ENCODE measurements at regions not wholly inside any gene's neighbourhood (a gene's known extent, or its start where the extent isn't known, plus 50 kb on each side); places are given as distances from the start of the nearest gene placed in this dataset.
"Not testable (repeated sequence)": the region's sequence is repeated elsewhere in the genome, so short reads cannot be mapped to it uniquely, and the experiment has no call there.

DNA sequence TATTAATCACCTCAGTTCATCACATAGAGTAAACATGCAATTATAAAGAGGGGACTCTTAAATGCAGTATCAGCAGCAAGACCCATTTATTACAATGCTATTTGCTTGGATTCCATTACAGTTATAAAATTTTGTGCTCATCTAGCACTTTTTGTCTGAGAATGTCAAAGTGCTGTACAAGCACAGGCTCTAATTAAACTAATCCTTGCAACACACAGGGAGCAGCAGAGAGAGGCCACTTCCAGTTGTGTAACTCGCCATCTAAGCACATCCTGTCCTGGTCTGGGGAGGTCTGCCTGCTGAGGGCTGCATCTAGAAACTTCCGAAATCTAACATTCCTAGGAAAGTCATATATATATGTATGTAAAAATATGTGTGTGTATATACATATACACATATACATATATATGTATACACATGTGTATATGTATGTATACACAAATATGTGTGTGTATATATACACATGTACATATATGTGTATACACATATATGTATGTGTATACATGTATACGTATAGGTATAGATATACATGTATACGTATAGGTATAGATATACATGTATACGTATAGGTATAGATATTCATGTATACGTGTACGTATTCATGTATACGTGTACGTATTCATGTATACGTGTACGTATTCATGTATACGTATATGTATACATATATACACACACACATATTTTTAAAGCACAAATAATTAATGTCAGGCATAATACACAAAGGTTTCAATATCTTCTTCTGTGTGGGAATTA lies 136.4 kb upstream of the JARID2 start:
- DNase-seq, result no peak

DNA sequence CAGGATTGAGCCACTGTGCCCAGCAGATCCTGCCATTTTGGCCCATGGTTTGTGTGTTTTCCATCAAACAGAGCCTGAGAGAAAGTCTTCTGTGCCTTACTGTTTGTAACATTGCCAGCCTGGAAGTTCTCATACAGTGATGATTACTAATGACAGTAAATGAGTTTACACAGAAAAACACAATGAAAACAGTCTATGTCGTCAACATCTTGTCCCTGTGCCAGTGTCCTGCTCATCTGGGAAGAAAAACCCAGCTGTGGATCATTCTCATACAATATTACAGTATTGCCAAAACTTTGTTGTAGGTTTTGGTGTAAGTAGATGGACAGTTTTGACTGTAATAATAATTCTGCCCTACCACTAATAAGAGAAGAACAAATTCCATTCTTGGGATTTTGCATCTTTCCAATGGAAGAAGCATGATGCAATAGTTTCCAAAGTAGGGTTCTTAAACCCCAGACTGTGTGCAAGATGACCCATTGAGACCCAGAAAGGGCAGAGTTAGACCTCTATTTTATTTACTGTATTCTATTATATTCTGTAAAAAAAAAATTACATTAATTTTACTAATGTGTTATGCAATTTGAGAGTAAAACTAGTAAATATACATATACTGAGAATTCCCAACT lies 135.0 kb upstream of the JARID2 start:
- no peak for DNase-seq

DNA sequence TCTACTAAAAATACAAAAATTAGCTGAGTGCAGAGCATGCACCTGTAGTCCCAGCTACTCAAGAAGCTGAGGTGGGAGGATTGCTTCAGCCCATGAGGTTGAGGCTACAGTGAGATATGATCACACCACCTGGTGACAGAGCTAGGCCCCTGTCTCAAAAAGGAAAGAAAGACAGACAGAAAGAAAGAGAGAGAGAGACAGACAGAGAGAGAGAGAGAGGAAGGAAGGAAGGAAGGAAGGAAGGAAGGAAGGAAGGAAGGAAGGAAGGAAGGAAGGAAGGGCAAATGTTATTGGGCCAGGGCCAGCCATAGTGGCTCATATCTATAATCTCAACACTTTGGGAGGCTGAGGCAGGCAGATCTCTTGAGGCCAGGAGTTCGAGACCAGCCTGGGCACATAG lies 134.3 kb upstream of the JARID2 start:
- DNase-seq, result not testable (repeated sequence)

DNA sequence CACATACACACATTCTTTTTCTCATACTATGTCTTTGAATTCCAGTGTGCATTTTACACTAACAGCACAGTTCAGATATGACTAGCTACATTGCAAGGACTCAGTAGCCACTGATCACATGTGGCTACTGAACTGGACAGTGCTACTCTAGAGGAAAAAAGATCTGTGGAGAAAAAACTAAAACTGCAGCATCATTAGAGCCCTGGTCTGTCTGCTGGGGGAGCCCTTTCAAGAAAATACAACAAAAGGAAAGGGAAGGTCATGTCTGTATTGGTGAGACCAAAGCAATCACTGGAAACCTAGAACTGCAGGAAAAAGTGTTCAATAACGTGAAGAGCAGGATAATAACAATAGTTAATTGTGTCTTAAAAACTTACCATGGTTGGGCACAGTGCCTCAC lies 132.3 kb upstream of the JARID2 start:
- no peak for DNase-seq

DNA sequence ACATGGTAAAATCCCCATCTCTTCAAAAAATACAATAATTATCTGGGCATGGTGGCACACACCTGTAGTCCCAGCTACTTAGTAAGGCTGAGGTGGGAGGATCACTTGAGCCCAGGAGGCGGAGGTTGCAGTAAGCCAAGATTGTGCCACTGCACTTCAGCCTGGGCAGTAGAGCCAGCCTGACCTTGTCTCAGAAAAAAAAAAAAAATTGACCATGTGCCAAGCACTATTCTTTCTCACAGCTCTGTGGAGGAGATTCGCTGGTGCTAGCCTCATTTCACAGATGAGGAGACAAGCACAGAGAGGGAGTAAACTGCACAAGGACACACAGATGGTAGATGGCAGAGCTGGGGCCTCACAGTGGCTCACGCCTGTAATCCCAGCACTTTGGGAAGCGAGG lies 131.8 kb upstream of the JARID2 start:
- DNase-seq, result no peak

DNA sequence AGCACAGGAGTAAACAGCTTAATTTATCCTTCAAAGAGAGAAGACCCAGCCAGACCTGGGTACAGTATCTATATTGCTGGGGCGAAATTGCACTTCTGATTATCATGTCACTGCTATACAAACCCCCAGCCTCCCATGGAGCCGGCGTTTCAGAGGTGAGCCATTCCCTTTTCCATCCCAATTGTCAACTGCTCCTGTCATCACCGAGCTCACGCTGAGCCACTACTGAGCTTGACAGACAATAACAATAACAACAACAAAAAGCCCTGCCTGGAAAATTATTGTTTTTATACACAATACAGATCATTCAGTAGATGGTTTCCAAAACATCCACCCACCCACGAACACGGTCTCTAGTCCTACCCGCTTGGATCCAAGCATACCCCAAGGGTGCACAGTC lies 129.0 kb upstream of the JARID2 start:
- no peak for DNase-seq

DNA sequence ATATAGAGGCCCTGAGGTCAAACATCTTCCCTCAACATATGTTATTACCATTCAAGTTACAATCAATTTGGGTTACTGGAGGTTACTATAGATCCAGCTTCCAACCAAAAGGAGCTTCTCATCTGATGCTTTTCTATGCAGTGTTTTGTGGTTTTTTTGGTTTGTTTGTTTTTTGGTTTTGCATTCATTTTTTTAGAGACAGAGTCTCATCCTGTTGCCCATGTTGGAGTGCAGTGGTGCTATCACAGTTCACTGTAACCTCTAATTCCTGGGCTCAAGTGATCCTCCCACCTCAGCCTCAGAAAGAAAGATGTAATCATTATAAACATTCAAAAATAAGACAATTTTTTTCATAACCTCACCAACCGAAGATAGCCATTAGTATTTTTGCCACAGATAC lies 124.4 kb upstream of the JARID2 start:
- peak in 1 of 5 donors; percentile 30 for DNase-seq

DNA sequence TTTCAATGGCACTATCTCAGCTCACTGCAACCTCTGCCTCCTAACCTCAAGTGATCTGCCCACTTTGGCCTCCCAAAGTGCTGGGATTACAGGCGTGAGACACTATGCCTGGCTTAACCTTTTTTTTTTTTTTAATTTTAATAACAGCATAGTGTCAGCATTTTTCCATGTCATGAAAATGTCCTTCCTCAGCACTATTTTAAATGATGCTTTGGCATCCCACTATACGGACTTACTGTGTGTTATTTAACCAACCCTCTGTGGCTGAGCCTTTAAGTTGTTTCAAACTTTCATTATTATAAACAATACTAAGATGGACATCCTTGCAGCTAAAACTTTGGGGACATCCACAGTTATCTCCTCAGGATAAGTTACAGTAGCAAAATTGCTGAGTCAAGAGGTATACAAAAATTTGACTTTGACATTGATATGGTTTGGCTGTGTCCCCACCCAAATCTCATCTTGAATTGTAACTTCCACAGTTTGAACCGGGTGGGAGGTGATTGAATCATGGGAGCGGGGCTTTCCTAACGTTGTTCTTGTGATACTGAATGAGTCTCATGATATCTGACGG lies 123.8 kb upstream of the JARID2 start:
- no peak for DNase-seq

DNA sequence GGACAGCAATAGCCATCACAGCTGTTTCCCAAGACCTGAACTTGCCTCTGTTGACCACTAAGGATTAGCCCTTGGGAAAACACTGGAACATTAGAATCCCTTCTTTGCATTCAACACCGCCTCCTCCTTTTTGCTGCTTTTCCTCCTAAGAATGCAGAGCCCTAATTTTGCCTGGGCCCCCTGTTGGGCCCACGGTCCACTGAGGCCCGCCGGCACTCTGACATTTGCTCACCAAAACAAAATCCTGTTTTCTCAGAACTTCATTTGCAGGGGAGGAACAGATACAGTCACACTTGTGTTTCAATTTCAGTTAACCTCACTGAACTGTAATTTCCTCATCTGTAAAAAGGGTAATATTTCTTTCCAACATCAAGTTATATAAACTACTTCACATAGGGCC lies 116.0 kb upstream of the JARID2 start:
- DNase-seq, result peak in 1 of 5 donors; percentile 66

DNA sequence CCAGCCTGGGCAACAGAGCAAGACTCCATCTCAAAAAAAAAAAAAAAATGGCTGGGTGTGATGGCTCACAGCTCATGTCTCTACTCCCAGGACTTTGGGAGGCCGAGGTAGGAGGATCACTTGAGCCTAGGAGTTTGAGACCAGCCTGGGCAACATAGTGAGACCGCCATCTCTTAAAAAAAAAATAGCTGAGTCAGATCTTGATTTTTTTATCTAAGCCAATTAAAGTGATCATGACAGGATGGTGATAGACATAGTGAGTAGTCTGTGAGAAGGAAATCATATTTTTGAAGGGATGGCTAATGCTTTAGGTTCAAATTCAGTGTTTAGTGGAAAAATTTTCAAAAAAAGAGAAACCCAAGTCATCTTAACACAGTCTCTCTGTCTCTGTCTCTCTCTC lies 114.6 kb upstream of the JARID2 start:
- no peak for DNase-seq

DNA sequence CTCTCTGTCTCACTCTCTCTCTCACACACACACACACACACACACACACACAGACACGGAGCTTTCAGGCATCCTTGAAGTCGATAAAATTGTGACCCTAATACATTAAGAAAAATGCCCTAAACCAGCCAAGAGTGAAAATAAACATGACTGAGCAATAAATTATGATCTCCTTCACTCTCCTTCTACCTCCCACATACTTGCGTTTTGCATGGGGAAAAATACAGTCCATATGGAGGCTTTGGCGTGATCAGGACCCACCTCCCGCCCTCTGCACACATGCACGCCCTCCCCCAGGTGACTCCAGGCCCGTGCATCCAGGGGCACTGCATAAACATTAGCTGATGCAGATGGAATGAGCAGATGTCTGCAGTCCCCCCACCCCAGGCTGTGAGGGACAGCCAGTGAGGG lies 114.2 kb upstream of the JARID2 start:
- no peak for DNase-seq

DNA sequence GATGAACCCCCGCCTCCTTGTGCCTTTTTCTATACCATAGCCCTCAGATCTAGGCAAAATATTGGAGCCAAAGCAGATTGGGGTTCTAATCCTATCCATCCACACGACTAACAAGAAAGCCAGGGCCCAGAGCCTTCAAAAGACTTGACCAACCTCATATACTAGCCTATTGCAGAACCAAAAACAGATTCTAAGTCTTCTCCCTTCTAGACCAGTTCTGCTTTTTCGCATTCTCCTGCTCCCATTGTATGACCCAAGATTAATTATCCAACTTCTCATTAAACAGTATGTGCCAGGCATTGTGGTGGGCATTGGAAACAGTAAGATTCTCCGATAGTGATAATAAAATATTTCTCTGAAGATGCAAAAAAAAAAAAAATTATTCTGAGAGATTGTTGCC lies 113.7 kb upstream of the JARID2 start:
- DNase-seq, result no peak

DNA sequence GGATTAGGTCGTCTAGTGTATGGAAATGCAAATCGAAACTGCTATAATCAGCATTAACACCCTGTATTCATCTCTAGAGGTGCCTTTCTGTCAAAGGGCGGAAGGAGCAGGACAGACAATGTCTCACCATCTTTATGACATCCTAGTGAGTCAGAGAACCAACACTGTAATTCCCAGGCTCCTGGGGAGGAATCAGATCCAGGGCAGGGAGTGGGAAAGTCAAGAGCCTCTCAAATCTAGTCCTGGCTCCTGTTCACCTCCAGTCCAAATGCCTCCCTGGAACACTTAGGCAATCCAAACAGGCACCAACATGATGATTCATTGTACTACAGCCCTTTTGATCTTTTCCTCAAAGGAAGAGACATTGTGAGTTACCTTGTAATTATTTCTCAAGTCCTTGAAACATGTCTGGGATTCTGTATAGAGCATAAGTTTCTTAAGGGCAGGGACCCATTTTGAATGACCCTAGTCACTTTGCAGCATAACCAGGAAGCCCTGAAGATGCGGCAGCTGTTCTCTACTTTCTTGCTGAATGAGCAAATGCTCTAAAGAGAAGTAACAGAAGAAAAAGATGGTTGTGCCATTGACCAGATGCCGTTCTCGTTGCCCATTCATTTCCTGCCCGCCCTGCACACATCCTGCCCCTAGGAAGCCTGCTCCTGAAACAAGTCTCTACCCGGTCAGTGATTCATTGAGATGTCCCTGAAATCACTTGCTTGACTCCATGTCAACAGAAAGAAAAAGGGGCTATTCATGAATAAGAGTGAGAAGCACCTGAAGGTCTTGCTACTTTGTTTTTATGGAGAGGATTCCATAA lies 112.8 kb upstream of the JARID2 start:
- peak in 1 of 5 donors; percentile 23 for DNase-seq

DNA sequence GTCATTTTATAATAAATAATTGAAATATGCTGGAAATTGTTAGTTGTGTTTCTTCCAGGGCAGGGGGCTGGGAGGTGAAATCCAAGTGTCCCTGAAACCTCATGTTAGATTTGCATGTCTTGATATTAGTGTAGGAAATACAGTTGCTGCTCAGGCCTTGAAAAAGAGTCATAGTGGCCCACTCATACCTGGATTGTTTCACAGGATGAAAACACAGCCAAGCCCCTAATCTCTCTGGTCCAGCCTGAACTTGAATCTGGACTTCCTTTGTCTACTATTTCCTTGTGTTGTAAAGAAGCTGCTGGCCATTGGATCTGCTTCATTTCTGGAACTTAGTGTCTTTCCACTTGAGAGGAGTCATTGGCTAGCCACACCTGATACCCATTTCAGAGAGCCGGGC lies 108.8 kb upstream of the JARID2 start:
- no peak for DNase-seq

DNA sequence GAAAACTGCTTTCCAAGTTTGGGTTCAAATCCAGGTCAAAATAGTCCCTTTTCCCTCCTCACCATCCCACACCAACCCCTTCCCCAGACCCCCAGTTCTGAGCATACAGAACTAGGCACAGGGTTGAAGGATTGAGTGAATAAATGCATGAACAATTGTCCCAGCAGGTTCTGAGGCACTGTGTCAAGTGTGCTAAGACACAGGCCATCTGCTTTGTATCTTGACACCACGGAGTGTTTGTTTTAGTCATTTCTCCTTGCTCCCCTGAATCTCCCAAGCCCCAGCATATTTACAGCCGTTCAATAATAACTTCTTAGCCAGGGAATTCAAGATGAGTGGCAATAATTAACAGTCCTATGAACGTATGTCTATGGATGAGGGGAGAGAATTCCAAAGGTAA lies 102.8 kb upstream of the JARID2 start:
- no peak for DNase-seq

DNA sequence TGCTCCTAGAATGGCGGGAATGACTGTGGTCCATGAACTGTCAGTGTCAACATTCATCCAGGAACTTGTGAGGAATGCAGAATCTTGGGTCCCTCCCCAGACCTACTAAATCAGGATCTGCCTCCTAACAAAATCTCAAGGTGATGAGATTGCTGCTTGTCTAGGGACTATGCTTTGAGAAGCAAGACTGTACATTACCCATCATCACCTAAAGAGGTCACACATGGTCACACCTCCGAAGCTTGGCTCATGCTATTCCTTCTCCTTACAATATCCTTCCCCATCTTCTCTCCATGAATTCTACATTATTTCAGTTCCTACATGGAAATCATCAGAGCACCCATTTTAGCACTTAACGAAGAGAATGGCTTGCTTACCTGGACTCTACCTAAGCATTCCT lies 102.3 kb upstream of the JARID2 start:
- DNase-seq, result no peak

DNA sequence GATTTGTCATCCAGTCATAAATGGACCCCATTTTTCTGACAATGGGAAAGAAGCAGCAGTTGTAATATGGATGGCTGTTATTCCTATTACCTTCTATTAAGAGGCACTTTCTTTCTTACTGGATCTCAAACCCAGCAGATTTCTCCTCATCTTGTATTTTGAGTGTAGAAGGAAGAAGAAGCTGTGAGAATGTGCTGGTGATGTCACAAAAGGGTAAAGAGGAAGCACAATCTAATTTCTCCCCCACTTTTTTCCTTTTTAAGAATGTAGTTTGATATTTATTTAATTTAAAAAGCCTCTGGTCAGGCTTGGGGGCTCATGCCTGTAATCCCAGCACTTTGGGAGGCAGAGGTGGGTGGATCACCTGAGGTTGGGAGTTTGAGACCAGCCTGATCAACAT lies 100.0 kb upstream of the JARID2 start:
- DNase-seq, result no peak

DNA sequence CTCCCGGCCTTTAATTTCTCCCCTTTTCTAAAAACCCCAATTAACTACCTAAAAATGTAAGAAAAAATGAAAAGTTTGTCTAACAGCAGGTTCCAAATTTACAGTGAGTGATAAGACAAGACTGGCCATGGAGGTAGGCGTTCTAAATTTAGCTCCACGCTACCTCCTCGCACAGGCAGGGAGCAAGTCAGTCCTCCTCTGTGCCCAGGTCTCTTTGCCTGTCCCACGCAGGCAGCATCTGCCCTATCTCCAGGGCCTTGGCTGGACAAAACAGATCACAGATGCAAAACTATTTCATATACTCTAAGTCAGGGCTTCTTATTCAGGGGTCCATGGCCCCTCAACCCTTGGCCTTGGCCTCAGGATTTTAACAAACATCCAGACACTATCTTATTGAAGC lies 98.0 kb upstream of the JARID2 start:
- DNase-seq, result no peak

DNA sequence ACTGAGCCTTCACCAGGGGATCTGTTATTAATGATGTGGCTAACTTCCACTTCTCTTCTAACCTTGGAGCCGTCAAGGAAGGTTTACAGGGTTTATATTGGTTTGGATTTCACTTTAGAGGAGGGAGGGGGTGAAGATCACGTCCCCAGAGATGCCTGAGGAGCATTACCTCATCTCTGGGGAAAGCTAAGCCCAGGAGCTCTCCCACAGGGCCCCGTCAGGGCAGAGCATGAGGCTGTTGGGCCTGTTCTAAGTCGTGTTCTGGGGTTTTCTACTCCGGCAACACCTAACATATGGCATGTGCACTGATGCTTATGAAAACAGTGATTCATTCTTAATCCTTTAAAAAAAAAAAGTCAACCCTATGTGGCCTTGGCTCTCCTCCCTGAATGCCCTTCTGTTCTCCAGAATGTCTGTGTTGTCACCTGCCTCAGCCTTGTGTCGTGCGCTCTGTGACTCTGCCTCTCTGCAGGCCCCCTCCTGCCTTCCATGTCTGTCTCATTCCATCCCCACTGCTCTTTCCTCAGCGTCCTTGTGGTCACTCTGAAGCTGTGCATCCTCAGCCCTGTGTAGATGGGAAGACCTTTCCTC lies 97.4 kb upstream of the JARID2 start:
- no peak for DNase-seq

DNA sequence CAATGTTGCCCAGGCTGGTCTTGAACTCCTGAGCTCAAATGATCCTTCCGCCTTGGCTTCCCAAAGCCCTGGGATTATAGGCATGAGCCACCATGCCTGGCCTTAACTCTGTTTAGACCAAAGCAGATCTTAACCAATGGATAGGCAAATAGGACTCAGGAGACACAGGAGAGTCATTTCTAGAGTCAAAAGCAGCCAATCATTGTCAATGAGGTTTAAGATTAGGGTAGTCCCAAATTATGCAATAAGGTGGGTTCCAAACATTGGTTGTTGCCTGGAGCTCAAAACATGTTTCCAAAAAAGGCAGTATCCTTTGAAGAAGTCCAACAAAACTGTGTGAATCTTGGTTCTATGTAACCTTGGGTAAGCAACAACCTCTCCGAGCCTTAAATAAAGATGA lies 95.7 kb upstream of the JARID2 start:
- DNase-seq, result no peak

DNA sequence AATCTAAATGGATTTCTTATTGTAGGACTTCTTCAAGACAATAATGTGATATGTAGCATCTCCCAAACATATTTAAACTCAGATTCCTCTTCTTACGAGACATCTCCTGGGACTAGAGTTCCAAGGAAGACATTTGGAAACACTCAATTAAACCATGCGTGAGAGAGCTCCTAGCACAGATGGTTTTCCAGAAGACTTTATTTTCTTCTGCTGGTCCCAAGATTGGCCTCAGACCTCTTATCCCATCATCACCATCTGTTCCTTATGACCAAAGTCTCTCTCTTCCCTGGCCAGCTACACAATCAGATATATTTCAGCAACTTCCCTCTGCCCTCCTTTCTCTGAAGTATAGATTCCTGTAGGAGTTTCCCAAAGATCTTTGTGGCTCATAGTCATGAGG lies 93.2 kb upstream of the JARID2 start:
- no peak for DNase-seq

DNA sequence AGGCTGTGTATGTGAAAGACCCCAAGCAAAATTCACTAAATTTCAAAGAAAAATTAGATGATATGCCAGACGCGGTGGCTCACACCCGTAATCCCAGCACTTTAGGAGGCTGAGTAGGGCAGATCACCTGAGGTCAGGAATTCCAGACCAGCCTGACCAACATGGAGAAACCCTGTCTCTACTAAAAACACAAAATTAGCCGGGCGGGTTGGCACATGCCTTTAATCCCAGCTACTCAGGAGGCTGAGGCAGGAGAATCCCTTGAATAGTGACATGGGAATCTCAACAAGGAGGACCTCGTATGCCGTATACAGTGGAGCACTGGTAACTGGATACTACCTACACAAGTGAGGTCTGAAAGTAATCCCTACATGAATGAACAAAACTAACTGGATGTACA lies 92.7 kb upstream of the JARID2 start:
- DNase-seq, result no peak

DNA sequence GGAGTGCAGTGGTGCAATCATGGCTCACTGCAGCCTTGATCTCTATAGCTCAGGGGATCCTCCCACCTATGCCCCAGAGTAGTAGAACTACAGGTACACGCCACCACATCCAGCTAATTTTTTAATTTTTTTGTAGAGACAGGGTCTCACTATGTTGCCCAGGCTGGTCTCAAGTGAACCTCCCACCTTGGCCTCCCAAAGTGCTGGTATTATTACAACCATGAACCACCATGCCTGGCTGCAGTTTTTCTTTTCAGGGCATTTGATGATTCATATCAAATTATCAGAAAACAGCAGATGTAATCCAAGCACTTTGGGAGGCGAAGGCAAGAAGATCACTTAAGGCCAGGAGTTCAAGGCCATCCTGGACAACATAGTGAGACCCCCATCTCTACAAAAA lies 88.4 kb upstream of the JARID2 start:
- DNase-seq, result no peak
